ENCODE measurements at regions not wholly inside any gene's neighbourhood (a gene's known extent, or its start where the extent isn't known, plus 50 kb on each side); places are given as distances from the start of the nearest gene placed in this dataset.

DNA sequence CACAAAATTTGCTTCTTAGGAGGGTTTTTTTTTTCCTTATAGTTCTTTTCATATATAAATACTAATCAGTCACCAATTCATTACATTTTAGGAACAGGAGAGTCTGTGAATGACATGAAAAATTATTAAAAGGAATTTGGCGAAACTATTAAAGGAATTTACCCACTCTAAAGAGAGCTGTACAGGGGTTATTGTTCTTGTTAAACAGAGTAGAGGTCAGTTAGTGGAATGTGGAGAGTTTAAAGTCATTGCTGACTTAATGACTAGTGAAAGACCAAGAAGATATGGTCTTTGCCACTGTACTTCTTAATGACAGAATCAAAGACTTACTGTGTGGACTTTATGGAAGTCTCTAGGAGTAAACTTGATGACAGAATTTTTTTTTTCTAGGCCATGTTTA, 333.6 kb upstream of the C2CD4B start:
- Histone ChIP-seq H3K9me2 (replicated peaks; ENCODE audit: insufficient read depth) (no peaks in the 10 kb centered on the region), H3K4me1 (ENCODE audit: insufficient read depth) (peaks cover 22% of the 10 kb centered on the region), H3K79me2 (peaks cover 22% of the 10 kb centered on the region), H3K36me3 (replicated peaks; ENCODE audit: insufficient read depth, low read depth) (no peaks in the 10 kb centered on the region), H3K9me3 (ENCODE audit: low read depth) (no peaks in the 10 kb centered on the region), H3K4me3 (no peak overlapping the region), H3K27me3 (no peaks in the 10 kb centered on the region), H3K27ac (no peak overlapping the region), H4K20me1 (ENCODE audit: insufficient read depth, poor library complexity, severe bottlenecking) (no peaks in the 10 kb centered on the region), H3K4me2 (no peak overlapping the region), H2AFZ (no peak overlapping the region)
- 74% methylated on average over 1 of the region's 1 CpG for WGBS (ENCODE audit: low lambda C conversion rate, missing lambda C conversion rate)
- no peak for DNase-seq (ENCODE audit: low spot score)
- TF ChIP-seq EZH2 (IDR thresholded peaks at IDR 0.05; ENCODE audit: borderline replicate concordance), result no peak
- TF ChIP-seq EZH2phosphoT487 (IDR thresholded peaks at IDR 0.05; ENCODE audit: low read depth, severe bottlenecking, unreplicated experiment), result no peak
- TF ChIP-seq, protein P1, sequence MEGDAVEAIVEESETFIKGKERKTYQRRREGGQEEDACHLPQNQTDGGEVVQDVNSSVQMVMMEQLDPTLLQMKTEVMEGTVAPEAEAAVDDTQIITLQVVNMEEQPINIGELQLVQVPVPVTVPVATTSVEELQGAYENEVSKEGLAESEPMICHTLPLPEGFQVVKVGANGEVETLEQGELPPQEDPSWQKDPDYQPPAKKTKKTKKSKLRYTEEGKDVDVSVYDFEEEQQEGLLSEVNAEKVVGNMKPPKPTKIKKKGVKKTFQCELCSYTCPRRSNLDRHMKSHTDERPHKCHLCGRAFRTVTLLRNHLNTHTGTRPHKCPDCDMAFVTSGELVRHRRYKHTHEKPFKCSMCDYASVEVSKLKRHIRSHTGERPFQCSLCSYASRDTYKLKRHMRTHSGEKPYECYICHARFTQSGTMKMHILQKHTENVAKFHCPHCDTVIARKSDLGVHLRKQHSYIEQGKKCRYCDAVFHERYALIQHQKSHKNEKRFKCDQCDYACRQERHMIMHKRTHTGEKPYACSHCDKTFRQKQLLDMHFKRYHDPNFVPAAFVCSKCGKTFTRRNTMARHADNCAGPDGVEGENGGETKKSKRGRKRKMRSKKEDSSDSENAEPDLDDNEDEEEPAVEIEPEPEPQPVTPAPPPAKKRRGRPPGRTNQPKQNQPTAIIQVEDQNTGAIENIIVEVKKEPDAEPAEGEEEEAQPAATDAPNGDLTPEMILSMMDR (IDR thresholded peaks at IDR 0.05; ENCODE audit: poor library complexity), result no peak

DNA sequence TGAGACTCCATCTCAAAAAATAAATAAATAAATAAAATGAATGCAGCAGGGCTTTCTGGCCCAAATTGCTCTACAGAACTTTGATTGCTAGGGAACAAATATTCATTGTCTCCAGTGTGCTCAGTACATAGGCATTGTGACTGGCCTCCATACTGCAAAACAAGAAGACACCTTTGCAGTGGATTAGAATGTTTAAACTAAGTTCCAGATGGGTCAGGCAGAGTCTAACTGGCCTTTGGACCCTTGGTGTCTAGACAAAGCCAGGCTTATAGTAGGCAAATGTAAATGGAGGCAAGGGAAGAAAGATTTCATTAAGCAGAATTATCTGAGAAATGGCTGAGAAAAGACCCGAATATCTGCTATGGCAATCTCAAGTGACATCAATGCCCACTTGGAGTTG, 335.2 kb upstream of the C2CD4B start:
- Histone ChIP-seq H3K9me3 (ENCODE audit: low read depth) (no peaks in the 10 kb centered on the region), H3K36me3 (replicated peaks; ENCODE audit: insufficient read depth, low read depth) (no peaks in the 10 kb centered on the region), H3K27ac (no peak overlapping the region), H3K27me3 (no peaks in the 10 kb centered on the region), H3K79me2 (peaks cover 32% of the 10 kb centered on the region), H2AFZ (no peak overlapping the region), H3K9me2 (replicated peaks; ENCODE audit: insufficient read depth) (no peaks in the 10 kb centered on the region), H3K4me3 (no peak overlapping the region), H3K4me1 (ENCODE audit: insufficient read depth) (peaks cover 30% of the 10 kb centered on the region), H4K20me1 (ENCODE audit: insufficient read depth, poor library complexity, severe bottlenecking) (no peaks in the 10 kb centered on the region), H3K4me2 (no peak overlapping the region)
- WGBS (ENCODE audit: low lambda C conversion rate, missing lambda C conversion rate), result 95% methylated on average over 1 of the region's 1 CpG
- no peak for DNase-seq (ENCODE audit: low spot score)
- no peak for TF ChIP-seq EZH2phosphoT487 (IDR thresholded peaks at IDR 0.05; ENCODE audit: low read depth, severe bottlenecking, unreplicated experiment)
- TF ChIP-seq, protein P1 (IDR thresholded peaks at IDR 0.05; ENCODE audit: poor library complexity), result no peak
- TF ChIP-seq EZH2 (IDR thresholded peaks at IDR 0.05; ENCODE audit: borderline replicate concordance), result no peak

GRCh38 chr15:62502451-62502850, 337.4 kb upstream of the C2CD4B start:
- Histone ChIP-seq H3K27ac (peak overlapping the region; percentile 49), H3K4me3 (no peak overlapping the region), H3K36me3 (replicated peaks; ENCODE audit: insufficient read depth, low read depth) (no peaks in the 10 kb centered on the region), H4K20me1 (ENCODE audit: insufficient read depth, poor library complexity, severe bottlenecking) (no peaks in the 10 kb centered on the region), H3K4me2 (no peak overlapping the region), H3K79me2 (peaks cover 25% of the 10 kb centered on the region), H3K9me2 (replicated peaks; ENCODE audit: insufficient read depth) (no peaks in the 10 kb centered on the region), H2AFZ (no peak overlapping the region), H3K9me3 (ENCODE audit: low read depth) (no peaks in the 10 kb centered on the region), H3K4me1 (ENCODE audit: insufficient read depth) (peaks cover 39% of the 10 kb centered on the region), H3K27me3 (no peaks in the 10 kb centered on the region)
- TF ChIP-seq, protein P1 (IDR thresholded peaks at IDR 0.05; ENCODE audit: poor library complexity), result no peak
- TF ChIP-seq EZH2 (IDR thresholded peaks at IDR 0.05; ENCODE audit: borderline replicate concordance) (no peak), EZH2phosphoT487 (IDR thresholded peaks at IDR 0.05; ENCODE audit: low read depth, severe bottlenecking, unreplicated experiment) (no peak)
- WGBS (ENCODE audit: low lambda C conversion rate, missing lambda C conversion rate), result 73% methylated on average over 5 of the region's 5 CpGs
- no peak for DNase-seq (ENCODE audit: low spot score)

DNA sequence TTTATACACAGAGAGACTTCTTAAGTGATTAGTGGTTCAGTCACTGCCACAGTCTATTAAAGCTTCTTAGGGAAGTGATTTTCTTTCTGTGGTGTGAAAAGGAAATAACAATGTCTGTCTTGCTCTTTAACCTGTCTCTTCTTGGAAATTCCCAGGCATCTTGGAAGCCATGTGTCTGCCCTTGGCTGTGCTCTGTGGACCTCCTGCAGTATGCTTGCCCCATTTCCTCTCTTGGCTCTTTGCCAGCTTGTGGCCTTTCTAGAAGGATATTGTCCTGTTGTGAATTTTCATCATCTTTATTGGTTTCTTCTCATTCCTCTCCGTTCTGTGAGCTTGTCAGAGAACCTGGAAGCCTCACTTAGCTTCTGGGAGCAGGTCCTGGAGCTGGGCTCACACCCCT, 338.4 kb upstream of the C2CD4B start:
- Histone ChIP-seq H3K4me2 (no peak overlapping the region), H3K9me3 (ENCODE audit: low read depth) (no peaks in the 10 kb centered on the region), H3K36me3 (replicated peaks; ENCODE audit: insufficient read depth, low read depth) (no peaks in the 10 kb centered on the region), H3K27ac (peak overlapping the region; percentile 57), H3K4me1 (ENCODE audit: insufficient read depth) (peaks cover 40% of the 10 kb centered on the region), H3K27me3 (no peaks in the 10 kb centered on the region), H3K9me2 (replicated peaks; ENCODE audit: insufficient read depth) (no peaks in the 10 kb centered on the region), H4K20me1 (ENCODE audit: insufficient read depth, poor library complexity, severe bottlenecking) (no peaks in the 10 kb centered on the region), H3K79me2 (peaks cover 35% of the 10 kb centered on the region), H2AFZ (no peak overlapping the region), H3K4me3 (no peak overlapping the region)
- DNase-seq (ENCODE audit: low spot score), result peak; percentile 42
- TF ChIP-seq, protein P1 (IDR thresholded peaks at IDR 0.05; ENCODE audit: poor library complexity), result no peak
- TF ChIP-seq EZH2 (IDR thresholded peaks at IDR 0.05; ENCODE audit: borderline replicate concordance) (no peak), EZH2phosphoT487 (IDR thresholded peaks at IDR 0.05; ENCODE audit: low read depth, severe bottlenecking, unreplicated experiment) (no peak)
- WGBS (ENCODE audit: low lambda C conversion rate, missing lambda C conversion rate), result 47% methylated on average over 1 of the region's 1 CpG
